ENCODE measurements at regions not wholly inside any gene's neighbourhood (a gene's known extent, or its start where the extent isn't known, plus 50 kb on each side); places are given as distances from the start of the nearest gene placed in this dataset.

- 90 to 97% methylated on average over 5 of the region's 5 CpGs for WGBS, 2 experiments (ENCODE audit: low coverage in 1 of 2, low lambda C conversion rate in 2 of 2, missing lambda C conversion rate in 2 of 2)
- H3K4me1 ChIP-seq (ENCODE audit: insufficient read depth), result peaks cover 27% of the 10 kb centered on the region
These were observed 77.7 kb upstream of the MAP4K3 start for GRCh38 chr2:39514825-39515224.

GRCh38 chr2:39515273-39515896, 78.3 kb upstream of the MAP4K3 start:
- in situ Hi-C loops (cut with MboI), result no loop called here
- TF ChIP-seq EZH2phosphoT487 (IDR thresholded peaks at IDR 0.05; ENCODE audit: insufficient read depth, low read depth) (no peak), EZH2 (IDR thresholded peaks at IDR 0.05; ENCODE audit: insufficient read depth, poor library complexity, severe bottlenecking) (no peak)
- H3K9me2 ChIP-seq (ENCODE audit: insufficient read depth), result peaks cover 3% of the 10 kb centered on the region; the same call in 1 of the 2 replicates
- H2AFZ ChIP-seq, result no peak overlapping the region
- H3K4me2 ChIP-seq (ENCODE audit: unreplicated experiment), result no peak overlapping the region
- H3K36me3 ChIP-seq (ENCODE audit: low read depth), result no peaks in the 10 kb centered on the region
- no peak for DNase-seq
- no peak overlapping the region for H3K9ac ChIP-seq
- H3K79me2 ChIP-seq (ENCODE audit: insufficient read depth), result no peaks in the 10 kb centered on the region
- H4K20me1 ChIP-seq (ENCODE audit: insufficient read depth), result no peaks in the 10 kb centered on the region
- H3K27ac ChIP-seq, result no peak overlapping the region
- no peaks in the 10 kb centered on the region for H3K9me3 ChIP-seq (ENCODE audit: low read depth)
- peaks cover 27% of the 10 kb centered on the region for H3K4me1 ChIP-seq (ENCODE audit: insufficient read depth)
- no peaks in the 10 kb centered on the region for H3K27me3 ChIP-seq (replicated peaks; ENCODE audit: insufficient read depth)
- WGBS, 2 experiments (ENCODE audit: low coverage in 1 of 2, low lambda C conversion rate in 2 of 2, missing lambda C conversion rate in 2 of 2), result 95% methylated on average over 9 of the region's 9 CpGs
- no peak overlapping the region for H3K4me3 ChIP-seq
- H3F3A ChIP-seq (ENCODE audit: insufficient read depth), result peaks cover 12% of the 10 kb centered on the region; the same call in 1 of the 2 replicates

More at GRCh38 chr2:39514825-39515224, 77.7 kb upstream of the MAP4K3 start:
- Histone ChIP-seq H3K4me3 (no peak overlapping the region), H3K27ac (no peak overlapping the region), H3K9me2 (ENCODE audit: insufficient read depth) (peaks cover under 1% of the 10 kb centered on the region; the same call in 1 of the 2 replicates), H3K79me2 (ENCODE audit: insufficient read depth) (no peaks in the 10 kb centered on the region), H3K9me3 (ENCODE audit: low read depth) (no peaks in the 10 kb centered on the region), H2AFZ (no peak overlapping the region), H3K27me3 (replicated peaks; ENCODE audit: insufficient read depth) (no peaks in the 10 kb centered on the region), H3F3A (ENCODE audit: insufficient read depth) (peaks cover 12% of the 10 kb centered on the region; the same call in 1 of the 2 replicates), H3K4me2 (ENCODE audit: unreplicated experiment) (no peak overlapping the region), H3K36me3 (ENCODE audit: low read depth) (no peaks in the 10 kb centered on the region), H4K20me1 (ENCODE audit: insufficient read depth) (no peaks in the 10 kb centered on the region), H3K9ac (no peak overlapping the region)
- no peak for TF ChIP-seq EZH2phosphoT487 (IDR thresholded peaks at IDR 0.05; ENCODE audit: insufficient read depth, low read depth)
- no peak for TF ChIP-seq EZH2 (IDR thresholded peaks at IDR 0.05; ENCODE audit: insufficient read depth, poor library complexity, severe bottlenecking)
- DNase-seq, result no peak
- in situ Hi-C loops (cut with MboI), result no loop called here

GRCh38 chr2:39515897-39516346, 78.8 kb upstream of the MAP4K3 start:
- H3K27me3 ChIP-seq (replicated peaks; ENCODE audit: insufficient read depth), result no peaks in the 10 kb centered on the region
- no peaks in the 10 kb centered on the region for H3K79me2 ChIP-seq (ENCODE audit: insufficient read depth)
- H3K9me2 ChIP-seq (ENCODE audit: insufficient read depth), result peaks cover 3% of the 10 kb centered on the region; the same call in 1 of the 2 replicates
- no peak overlapping the region for H3K27ac ChIP-seq
- H4K20me1 ChIP-seq (ENCODE audit: insufficient read depth), result no peaks in the 10 kb centered on the region
- in situ Hi-C loops (cut with MboI), result no loop called here
- no peaks in the 10 kb centered on the region for H3K36me3 ChIP-seq (ENCODE audit: low read depth)
- no peak for TF ChIP-seq EZH2phosphoT487 (IDR thresholded peaks at IDR 0.05; ENCODE audit: insufficient read depth, low read depth)
- TF ChIP-seq EZH2 (IDR thresholded peaks at IDR 0.05; ENCODE audit: insufficient read depth, poor library complexity, severe bottlenecking), result no peak
- H3K9ac ChIP-seq, result no peak overlapping the region
- H2AFZ ChIP-seq, result no peak overlapping the region
- H3K9me3 ChIP-seq (ENCODE audit: low read depth), result no peaks in the 10 kb centered on the region
- peaks cover 12% of the 10 kb centered on the region; the same call in 1 of the 2 replicates for H3F3A ChIP-seq (ENCODE audit: insufficient read depth)
- H3K4me3 ChIP-seq, result no peak overlapping the region
- H3K4me1 ChIP-seq (ENCODE audit: insufficient read depth), result peaks cover 27% of the 10 kb centered on the region
- 92 to 94% methylated on average over 6 of the region's 6 CpGs for WGBS, 2 experiments (ENCODE audit: low coverage in 1 of 2, low lambda C conversion rate in 2 of 2, missing lambda C conversion rate in 2 of 2)
- no peak for DNase-seq
- no peak overlapping the region for H3K4me2 ChIP-seq (ENCODE audit: unreplicated experiment)

DNA sequence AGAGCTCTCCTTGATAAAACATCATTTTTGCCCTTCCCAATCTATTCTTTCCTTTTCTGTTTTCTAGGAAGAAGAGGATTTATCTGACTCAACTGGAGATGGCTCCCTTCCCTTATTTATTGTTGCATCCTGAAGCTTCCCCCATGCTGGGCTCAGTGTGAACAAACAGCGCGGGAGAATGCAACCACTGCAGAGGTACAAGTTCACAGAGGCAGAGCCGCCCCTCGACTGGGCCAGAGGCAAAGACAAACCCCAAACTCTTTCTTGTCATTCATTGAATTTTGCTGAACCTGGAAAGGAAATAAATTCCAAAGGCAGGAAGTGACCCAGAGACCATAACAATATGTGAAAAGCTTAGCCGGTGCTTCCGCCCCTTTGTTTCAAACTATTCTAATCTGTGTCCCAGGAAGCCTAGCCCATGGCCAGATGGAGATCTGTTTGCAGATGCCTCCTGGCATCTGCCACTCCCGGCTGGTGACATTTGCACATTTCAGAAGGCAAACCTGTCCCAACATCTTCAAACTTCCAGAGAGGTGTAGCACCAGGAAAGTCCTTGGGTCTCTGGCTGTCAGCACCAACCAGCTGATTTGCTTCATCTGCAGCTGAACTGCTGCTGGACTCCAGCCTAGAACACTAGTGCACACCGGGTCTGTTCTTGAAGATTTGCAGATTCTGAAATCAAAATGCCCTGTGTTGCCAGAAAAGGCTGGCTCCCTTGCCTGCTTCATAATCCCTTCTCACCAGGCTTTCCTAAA, 79.4 kb upstream of the MAP4K3 start:
- WGBS, 2 experiments (ENCODE audit: low coverage in 1 of 2, low lambda C conversion rate in 2 of 2, missing lambda C conversion rate in 2 of 2), result 70 to 75% methylated on average over 8 of the region's 8 CpGs
- no peaks in the 10 kb centered on the region for H4K20me1 ChIP-seq (ENCODE audit: insufficient read depth)
- H3K9me3 ChIP-seq (ENCODE audit: low read depth), result no peaks in the 10 kb centered on the region
- H3K79me2 ChIP-seq (ENCODE audit: insufficient read depth), result no peaks in the 10 kb centered on the region
- H3K9me2 ChIP-seq (ENCODE audit: insufficient read depth), result peaks cover 3% of the 10 kb centered on the region; the same call in 1 of the 2 replicates
- in situ Hi-C loops (cut with MboI), result no loop called here
- H3K4me3 ChIP-seq, result no peak overlapping the region
- peaks cover 12% of the 10 kb centered on the region; the same call in 1 of the 2 replicates for H3F3A ChIP-seq (ENCODE audit: insufficient read depth)
- DNase-seq, result peak; percentile 49
- H3K9ac ChIP-seq, result no peak overlapping the region
- no peak overlapping the region for H3K4me2 ChIP-seq (ENCODE audit: unreplicated experiment)
- H3K27me3 ChIP-seq (replicated peaks; ENCODE audit: insufficient read depth), result no peaks in the 10 kb centered on the region
- no peak overlapping the region for H3K27ac ChIP-seq
- no peaks in the 10 kb centered on the region for H3K36me3 ChIP-seq (ENCODE audit: low read depth)
- peaks cover 27% of the 10 kb centered on the region for H3K4me1 ChIP-seq (ENCODE audit: insufficient read depth)
- TF ChIP-seq EZH2 (IDR thresholded peaks at IDR 0.05; ENCODE audit: insufficient read depth, poor library complexity, severe bottlenecking) (no peak), EZH2phosphoT487 (IDR thresholded peaks at IDR 0.05; ENCODE audit: insufficient read depth, low read depth) (no peak)
- H2AFZ ChIP-seq, result 0 out of 2 replicates have a peak overlapping the region, but pooled peaks have one; percentile 27

Measured in GM23248 (cell line).